ENCODE measurements at regions not wholly inside any gene's neighbourhood (a gene's known extent, or its start where the extent isn't known, plus 50 kb on each side); places are given as distances from the start of the nearest gene placed in this dataset.

- Histone ChIP-seq H4K20me1 (replicated peaks in 1 of 2; ENCODE audit: control insufficient read depth in 1 of 2, insufficient read depth in 2 of 2, low read length in 2 of 2) (no peaks in the 10 kb centered on the region), H3K27me3 (replicated peaks in 1 of 4; ENCODE audit: control insufficient read depth in 3 of 4, extremely low read depth in 1 of 4, insufficient read depth in 3 of 4, low read length in 3 of 4) (no peaks in the 10 kb centered on the region), H3K23me2 (ENCODE audit: low read depth, low read length) (no peaks in the 10 kb centered on the region), H3K4ac (replicated peaks; ENCODE audit: insufficient read length, low read depth, low read length) (no peak overlapping the region), H2BK12ac (ENCODE audit: low read depth, low read length) (no peak overlapping the region), H4K91ac (replicated peaks; ENCODE audit: insufficient read length, low read length) (no peak overlapping the region), H3K36me3 (ENCODE audit: control insufficient read depth in 2 of 4, insufficient read depth in 4 of 4, low read length in 3 of 4) (no peaks in the 10 kb centered on the region), H2BK15ac (ENCODE audit: low read length) (no peak overlapping the region), H2BK5ac (ENCODE audit: low read depth, low read length) (no peak overlapping the region), H2BK20ac (ENCODE audit: low read length) (no peak overlapping the region), H3K56ac (replicated peaks; ENCODE audit: insufficient read length, low read depth, low read length) (no peak overlapping the region), H3K9ac (replicated peaks in 1 of 4; ENCODE audit: extremely low read depth in 1 of 4, low read depth in 3 of 4, low read length in 3 of 4) (no peak overlapping the region), H2AFZ (ENCODE audit: low read length) (no peak overlapping the region), H3K14ac (ENCODE audit: insufficient read length) (no peak overlapping the region), H3K4me3 (ENCODE audit: extremely low read depth in 1 of 4, insufficient read depth in 2 of 4, low read depth in 3 of 4, low read length in 4 of 4) (no peak overlapping the region), H3K4me2 (ENCODE audit: insufficient read depth in 1 of 2, low read depth in 2 of 2, low read length in 2 of 2) (no peak overlapping the region), H4K5ac (ENCODE audit: insufficient read length, low read depth, low read length) (no peak overlapping the region), H3K27ac (ENCODE audit: low read depth, low read length) (no peak overlapping the region), H3K79me2 (ENCODE audit: control insufficient read depth in 1 of 2, insufficient read depth in 2 of 2, low read length in 2 of 2) (no peaks in the 10 kb centered on the region), H3K9me3 (ENCODE audit: insufficient read depth in 2 of 2, low read depth in 1 of 2, low read length in 1 of 2) (no peaks in the 10 kb centered on the region; a peak in 1 of 4 replicates), H4K8ac (ENCODE audit: extremely low read depth, insufficient read depth, low read length) (no peak overlapping the region), H3K4me1 (replicated peaks in 1 of 4; ENCODE audit: control insufficient read depth in 3 of 4, insufficient read depth in 4 of 4, low read length in 3 of 4) (peaks cover 0 to 2% (median 0%) of the 10 kb centered on the region in 4 experiments; a peak in 3 of 7 replicates), H3K79me1 (ENCODE audit: low read depth, low read length) (no peaks in the 10 kb centered on the region), H3K18ac (ENCODE audit: extremely low read depth, low read length) (no peak overlapping the region), H2AK5ac (ENCODE audit: low read depth, low read length) (no peak overlapping the region), H2BK120ac (replicated peaks; ENCODE audit: low read depth, low read length) (no peak overlapping the region), H3K23ac (ENCODE audit: insufficient read length) (no peak overlapping the region)
- 86% methylated on average over 4 of the region's 4 CpGs; no CpG with 5 or more reads in 1 of the 2 experiments for WGBS, 2 experiments (ENCODE audit: extremely low coverage in 1 of 2, insufficient coverage in 1 of 2, insufficient read length in 1 of 2, insufficient replicate concordance in 2 of 2, low coverage in 1 of 2, low lambda C conversion rate in 2 of 2, missing lambda C conversion rate in 1 of 2)
- FAIRE-seq: no peak
- no peak for DNase-seq (ENCODE audit: low read depth in 1 of 2, low spot score in 2 of 2)
- CTCF ChIA-PET (ENCODE audit: partially characterized antibody): interaction anchor here (2.3 kb wide), 1 partner anchor 11 kb away, joined by 6 read pairs; no protein-coding TSS in a partner anchor
- POLR2A ChIA-PET (ENCODE audit: partially characterized antibody): no interaction called here
- TF ChIP-seq KDM5A (IDR thresholded peaks at IDR 0.05; ENCODE audit: low read length) (no peak), POLR2AphosphoS5 (IDR thresholded peaks at IDR 0.05; ENCODE audit: low read depth, low read length) (no peak), BACH1 (IDR thresholded peaks at IDR 0.05; ENCODE audit: low read length) (no peak), SP4 (IDR thresholded peaks at IDR 0.05; ENCODE audit: low read length) (no peak), SIN3A (conservative IDR thresholded peaks at IDR 0.05 in 1 of 2, IDR thresholded peaks at IDR 0.05 in 1 of 2; ENCODE audit: low read depth in 1 of 2, low read length in 2 of 2) (no peak), ASH2L (IDR thresholded peaks at IDR 0.05; ENCODE audit: low read length) (no peak), POLR2A (IDR thresholded peaks at IDR 0.05; ENCODE audit: control extremely low read depth in 1 of 2, low read depth in 2 of 2, low read length in 2 of 2) (no peak), POU5F1 (IDR thresholded peaks at IDR 0.05; ENCODE audit: low read depth, low read length) (no peak), ZNF274 (IDR thresholded peaks at IDR 0.05; ENCODE audit: borderline replicate concordance, extremely low read depth, low read length) (no peak), SIRT6 (IDR thresholded peaks at IDR 0.05; ENCODE audit: low read length) (no peak), HDAC6 (IDR thresholded peaks at IDR 0.05; ENCODE audit: low read depth, low read length) (no peak), YY1 (IDR thresholded peaks at IDR 0.05; ENCODE audit: low read depth, low read length) (no peak), MAX (IDR thresholded peaks at IDR 0.05) (no peak), CBX8 (IDR thresholded peaks at IDR 0.05; ENCODE audit: borderline replicate concordance, low read depth, low read length) (no peak), SUZ12 (IDR thresholded peaks at IDR 0.05; ENCODE audit: low read length) (no peak), JUN (IDR thresholded peaks at IDR 0.05; ENCODE audit: low read depth, low read length) (no peak), NANOG (IDR thresholded peaks at IDR 0.05; ENCODE audit: insufficient read depth, low read depth, low read length, poor library complexity, severe bottlenecking) (no peak)
These were observed 132.9 kb upstream of the ERRFI1 start for GRCh38 chr1:8158995-8159394.

All from H1 (cell line).